H1 (cell line): ENCODE measurements at regions not wholly inside any gene's neighbourhood (a gene's known extent, or its start where the extent isn't known, plus 50 kb on each side); places are given as distances from the start of the nearest gene placed in this dataset.

Source experiments
- CTCF ChIA-PET: fragments of 300-600 bp; sonication (Branson Sonifier 250); formaldehyde crosslinking; loops from one replicate; lab custom pipeline; 2021; ENCODE audit not compliant: partially characterized antibody; lab: Charles Lee
- POLR2A ChIA-PET: fragments of 300-600 bp; sonication (Branson Sonifier 250); formaldehyde crosslinking; loops from one replicate; lab custom pipeline; 2021; ENCODE audit warnings: inconsistent platforms; ENCODE audit not compliant: partially characterized antibody; lab: Charles Lee
- DNase-seq, 2 experiments: peaks; one replicate each; pipeline versions ENCODE4 v3.0.0 to v3.0.0-alpha.2; 2010 to 2022; ENCODE audit warnings: low spot score in 2 of 2, low read depth in 1 of 2, mixed read lengths in 1 of 2
- FAIRE-seq: peaks from 2 replicates; lab custom pipeline; 2011; peaks lifted over from hg19 to GRCh38; lab: Jason Lieb, UNC
- H2AFZ ChIP-seq: 2 replicates; pipeline ENCODE4 v1.8.1; 2012; ENCODE audit warnings: low read length, inconsistent platforms
- H2AK5ac ChIP-seq: 2 replicates; pipeline ENCODE4 v1.6.1; 2013; ENCODE audit warnings: low read depth, low read length
- H2BK120ac ChIP-seq: replicated peaks from 2 replicates; pipeline ENCODE3; 2013; ENCODE audit warnings: low read depth, low read length, inconsistent platforms
- H2BK12ac ChIP-seq: 2 replicates; pipeline ENCODE4 v1.6.1; 2013; ENCODE audit warnings: low read depth, low read length
- H2BK15ac ChIP-seq: 2 replicates; pipeline ENCODE4 v1.6.1; 2013; ENCODE audit warnings: low read length
- H2BK20ac ChIP-seq: 2 replicates; pipeline ENCODE4 v1.6.1; 2013; ENCODE audit warnings: low read length
- H2BK5ac ChIP-seq: 2 replicates; pipeline ENCODE4 v1.6.1; 2013; ENCODE audit warnings: low read depth, low read length
- H3K14ac ChIP-seq: 2 replicates; pipeline ENCODE4 v1.6.1; 2013; ENCODE audit warnings: inconsistent platforms; ENCODE audit not compliant: insufficient read length
- H3K18ac ChIP-seq: 2 replicates; pipeline ENCODE4 v1.6.1; 2013; ENCODE audit warnings: low read length; ENCODE audit errors: extremely low read depth
- H3K23ac ChIP-seq: 2 replicates; pipeline ENCODE4 v1.6.1; 2013; ENCODE audit warnings: inconsistent platforms; ENCODE audit not compliant: insufficient read length
- H3K23me2 ChIP-seq: 2 replicates; pipeline ENCODE4 v1.6.1; 2013; ENCODE audit warnings: low read depth, low read length
- H3K27ac ChIP-seq: 2 replicates; pipeline ENCODE4 v1.6.1; 2011; ENCODE audit warnings: low read depth, low read length, inconsistent platforms
- H3K27me3 ChIP-seq, 4 experiments: replicated peaks in 1 of 4; 1 replicate in 1 of 4; 2 replicates in 3 of 4; pipeline versions ENCODE4 v1.6.1 to v1.8.1; 2011 to 2013; ENCODE audit warnings: low read length in 3 of 4, mild to moderate bottlenecking in 3 of 4, inconsistent platforms in 2 of 4, mixed read lengths in 2 of 4, moderate library complexity in 1 of 4; ENCODE audit not compliant: control insufficient read depth in 3 of 4, insufficient read depth in 3 of 4; ENCODE audit errors: extremely low read depth in 1 of 4
- H3K36me3 ChIP-seq, 4 experiments: 2 replicates each; pipeline versions ENCODE4 v1.6.1 to v1.8.1; 2011 to 2013; ENCODE audit warnings: mild to moderate bottlenecking in 4 of 4, low read length in 3 of 4, moderate library complexity in 2 of 4, control low read depth in 1 of 4, inconsistent platforms in 1 of 4; ENCODE audit not compliant: insufficient read depth in 4 of 4, control insufficient read depth in 2 of 4
- H3K4ac ChIP-seq: replicated peaks from 2 replicates; pipeline ENCODE3; 2013; ENCODE audit warnings: low read length, low read depth, mixed read lengths, inconsistent platforms; ENCODE audit not compliant: insufficient read length
- H3K4me1 ChIP-seq, 4 experiments: replicated peaks in 1 of 4; 1 replicate in 1 of 4; 2 replicates in 3 of 4; pipeline versions ENCODE4 v1.6.1 to v1.8.1; 2011 to 2013; ENCODE audit warnings: low read length in 3 of 4, inconsistent platforms in 2 of 4, mixed read lengths in 1 of 4; ENCODE audit not compliant: insufficient read depth in 4 of 4, control insufficient read depth in 3 of 4
- H3K4me2 ChIP-seq, 2 experiments: 2 replicates each; pipeline versions ENCODE4 v1.6.1 to v1.8.1; 2011 to 2013; ENCODE audit warnings: low read depth in 2 of 2, low read length in 2 of 2, control low read depth in 1 of 2, inconsistent platforms in 1 of 2, mild to moderate bottlenecking in 1 of 2; ENCODE audit not compliant: insufficient read depth in 1 of 2
- H3K4me3 ChIP-seq, 4 experiments: fragments of 200-600, 300-600 bp in 1 of 4; sonication (generic), shearing (Covaris generic), sonication (Bioruptor Twin) in 1 of 4; 2 replicates each; pipeline versions ENCODE4 v1.5.1 to v1.8.1; 2011 to 2016; ENCODE audit warnings: low read length in 4 of 4, low read depth in 3 of 4, control low read depth in 2 of 4, inconsistent platforms in 2 of 4, mild to moderate bottlenecking in 2 of 4, mixed read lengths in 1 of 4, moderate library complexity in 1 of 4; ENCODE audit not compliant: insufficient read depth in 2 of 4; ENCODE audit errors: extremely low read depth in 1 of 4
- H3K56ac ChIP-seq: replicated peaks from 2 replicates; pipeline ENCODE3; 2013; ENCODE audit warnings: low read depth, mild to moderate bottlenecking, mixed read lengths, low read length, inconsistent platforms; ENCODE audit not compliant: insufficient read length
- H3K79me1 ChIP-seq: 2 replicates; pipeline ENCODE4 v1.6.1; 2013; ENCODE audit warnings: low read depth, low read length, control low read depth
- H3K79me2 ChIP-seq, 2 experiments: 2 replicates each; pipeline versions ENCODE4 v1.6.1 to v1.8.1; 2012 to 2013; ENCODE audit warnings: low read length in 2 of 2, mild to moderate bottlenecking in 2 of 2, inconsistent platforms in 1 of 2; ENCODE audit not compliant: insufficient read depth in 2 of 2, control insufficient read depth in 1 of 2
- H3K9ac ChIP-seq, 4 experiments: replicated peaks in 1 of 4; 1 replicate in 1 of 4; 2 replicates in 3 of 4; pipeline versions ENCODE4 v1.6.1 to v1.8.1; 2011 to 2013; ENCODE audit warnings: low read depth in 3 of 4, low read length in 3 of 4, control low read depth in 2 of 4, mild to moderate bottlenecking in 2 of 4, moderate library complexity in 2 of 4, inconsistent platforms in 1 of 4; ENCODE audit errors: extremely low read depth in 1 of 4
- H3K9me3 ChIP-seq, 2 experiments: 2 replicates each; pipeline versions ENCODE4 v1.6.1 to v1.8.1; 2012 to 2013; ENCODE audit warnings: mild to moderate bottlenecking in 2 of 2, moderate library complexity in 2 of 2, control low read depth in 1 of 2, inconsistent platforms in 1 of 2, low read depth in 1 of 2, low read length in 1 of 2, mixed read lengths in 1 of 2; ENCODE audit not compliant: insufficient read depth in 2 of 2
- H4K20me1 ChIP-seq, 2 experiments: replicated peaks in 1 of 2; 2 replicates each; pipeline versions ENCODE3 to v1.8.1; 2011 to 2013; ENCODE audit warnings: inconsistent platforms in 2 of 2, low read length in 2 of 2, mild to moderate bottlenecking in 1 of 2; ENCODE audit not compliant: insufficient read depth in 2 of 2, control insufficient read depth in 1 of 2
- H4K5ac ChIP-seq: 2 replicates; pipeline ENCODE4 v1.6.1; 2013; ENCODE audit warnings: low read length, low read depth, mixed read lengths, inconsistent platforms; ENCODE audit not compliant: insufficient read length
- H4K8ac ChIP-seq: 2 replicates; pipeline ENCODE4 v1.8.0; 2013; ENCODE audit warnings: mild to moderate bottlenecking, moderate library complexity, low read length, inconsistent platforms; ENCODE audit not compliant: insufficient read depth; ENCODE audit errors: extremely low read depth
- H4K91ac ChIP-seq: replicated peaks from 2 replicates; pipeline ENCODE3; 2013; ENCODE audit warnings: low read length, mixed read lengths, inconsistent platforms; ENCODE audit not compliant: insufficient read length
- GABPA ChIP-seq: IDR thresholded peaks from 2 replicates; pipeline ENCODE4 v1.6.1; 2011; ENCODE audit warnings: mild to moderate bottlenecking, low read length, moderate library complexity, borderline replicate concordance; ENCODE audit not compliant: insufficient read depth
- KDM5A ChIP-seq: fragments of 200-600 bp; IDR thresholded peaks from 2 replicates; pipeline ENCODE4 v1.7.1; 2012; ENCODE audit warnings: mild to moderate bottlenecking, low read length, inconsistent platforms, mixed read lengths
- SRF ChIP-seq: IDR thresholded peaks from 2 replicates; pipeline ENCODE4 v1.6.1; 2011; ENCODE audit warnings: mild to moderate bottlenecking, low read depth, low read length, moderate library complexity
- WGBS, 2 experiments: shearing (Covaris generic) in 1 of 2; methylation state at CpG; one replicate each; pipeline versions ENCODE4 v1.1.6 to v1.1.7; 2013 to 2015; ENCODE audit warnings: low lambda C conversion rate in 2 of 2, mixed read lengths in 2 of 2, inconsistent platforms in 1 of 2, low coverage in 1 of 2, missing lambda C conversion rate in 1 of 2; ENCODE audit not compliant: insufficient replicate concordance in 2 of 2, insufficient coverage in 1 of 2, insufficient read length in 1 of 2; ENCODE audit errors: extremely low coverage in 1 of 2, missing lambda C conversion rate in 1 of 2; 5-methylcytosine and 5-hydroxymethylcytosine counted together
- TF ChIP-seq, protein P1 (sequence below): IDR thresholded peaks from 2 replicates; pipeline ENCODE4 v1.6.1; 2012; ENCODE audit warnings: low read length, inconsistent platforms

DNA sequence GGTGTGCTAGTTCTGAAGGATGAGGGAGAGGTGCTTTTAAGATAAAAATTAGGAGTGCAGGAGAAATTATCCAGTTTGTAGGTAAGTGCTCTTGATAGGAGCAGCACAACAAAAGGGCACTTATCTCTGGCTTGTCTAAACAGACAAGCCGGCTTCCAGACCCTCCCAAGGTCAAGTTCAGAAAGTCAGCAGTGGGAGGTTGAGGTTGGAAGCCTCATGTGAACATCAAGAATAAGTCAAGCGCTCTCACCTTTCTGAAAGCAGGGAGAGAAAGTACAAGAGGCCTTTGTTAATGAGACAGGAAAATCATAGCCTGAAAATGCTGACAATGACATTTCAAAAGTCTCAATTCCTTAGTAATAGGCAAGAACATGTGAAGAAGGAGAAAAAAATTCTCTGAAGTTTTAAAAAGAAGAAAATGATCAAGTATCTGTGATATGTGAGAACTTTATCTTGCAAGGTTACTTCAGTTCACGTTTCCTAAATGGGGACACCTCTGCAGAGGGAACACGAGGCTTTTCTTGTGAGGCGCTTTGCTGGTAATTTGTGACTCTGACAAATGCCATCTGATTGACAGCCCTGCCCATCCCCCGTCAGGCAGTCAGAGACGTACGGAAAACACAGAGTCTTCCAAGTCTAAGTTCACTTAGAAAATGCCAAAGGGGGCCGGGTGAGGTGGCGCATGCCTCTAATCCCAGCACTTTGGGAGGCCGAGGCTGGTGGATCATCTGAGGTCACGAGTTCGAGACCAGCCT lies 62.2 kb downstream of the TIGD2 start:
- peaks cover 0 to 4% (median 0%) of the 10 kb centered on the region in 4 experiments; a peak in 1 of 7 replicates for H3K4me1 ChIP-seq
- H3K36me3 ChIP-seq = no peaks in the 10 kb centered on the region
- H4K5ac ChIP-seq = no peak overlapping the region
- H3K9ac ChIP-seq = no peak overlapping the region
- no peak overlapping the region for H2BK20ac ChIP-seq
- no peak overlapping the region for H4K91ac ChIP-seq
- no peak overlapping the region for H3K4me3 ChIP-seq
- no peaks in the 10 kb centered on the region for H3K79me2 ChIP-seq
- no peak overlapping the region for H3K56ac ChIP-seq
- no peak overlapping the region for H2AFZ ChIP-seq
- no peak overlapping the region for H2BK120ac ChIP-seq
- H4K8ac ChIP-seq = no peak overlapping the region
- TF ChIP-seq KDM5A (no peak), GABPA (no peak), SRF (no peak)
- TF ChIP-seq, protein P1, sequence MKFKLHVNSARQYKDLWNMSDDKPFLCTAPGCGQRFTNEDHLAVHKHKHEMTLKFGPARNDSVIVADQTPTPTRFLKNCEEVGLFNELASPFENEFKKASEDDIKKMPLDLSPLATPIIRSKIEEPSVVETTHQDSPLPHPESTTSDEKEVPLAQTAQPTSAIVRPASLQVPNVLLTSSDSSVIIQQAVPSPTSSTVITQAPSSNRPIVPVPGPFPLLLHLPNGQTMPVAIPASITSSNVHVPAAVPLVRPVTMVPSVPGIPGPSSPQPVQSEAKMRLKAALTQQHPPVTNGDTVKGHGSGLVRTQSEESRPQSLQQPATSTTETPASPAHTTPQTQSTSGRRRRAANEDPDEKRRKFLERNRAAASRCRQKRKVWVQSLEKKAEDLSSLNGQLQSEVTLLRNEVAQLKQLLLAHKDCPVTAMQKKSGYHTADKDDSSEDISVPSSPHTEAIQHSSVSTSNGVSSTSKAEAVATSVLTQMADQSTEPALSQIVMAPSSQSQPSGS = no peak
- H3K23me2 ChIP-seq = no peaks in the 10 kb centered on the region
- H4K20me1 ChIP-seq = no peaks in the 10 kb centered on the region
- no peak overlapping the region for H3K14ac ChIP-seq
- no peak overlapping the region for H3K18ac ChIP-seq
- no peaks in the 10 kb centered on the region for H3K9me3 ChIP-seq
- H3K27ac ChIP-seq = no peak overlapping the region
- no peak overlapping the region for H2AK5ac ChIP-seq
- no peaks in the 10 kb centered on the region for H3K79me1 ChIP-seq
- FAIRE-seq = no peak
- no peak overlapping the region for H3K4ac ChIP-seq
- no peaks in the 10 kb centered on the region for H3K27me3 ChIP-seq
- no peak for DNase-seq
- no peak overlapping the region for H2BK5ac ChIP-seq
- no peak overlapping the region for H2BK12ac ChIP-seq
- no peak overlapping the region for H3K23ac ChIP-seq
- 79% methylated on average over 13 of the region's 13 CpGs; no CpG with 5 or more reads in 1 of the 2 experiments for WGBS, 2 experiments
- no peak overlapping the region for H2BK15ac ChIP-seq
- ChIA-PET POLR2A (no interaction called here), CTCF (interaction anchor here (0.7 to 1.5 kb wide), 5 partner anchors 9 to 21 kb away, joined by 3 to 8 read pairs (median 4); no protein-coding TSS in a partner anchor)
- no peak overlapping the region for H3K4me2 ChIP-seq
